Liver (tissue), 3 donors: ENCODE measurements at regions not wholly inside any gene's neighbourhood (a gene's known extent, or its start where the extent isn't known, plus 50 kb on each side); places are given as distances from the start of the nearest gene placed in this dataset.

Experiments used
- CTCF ChIP-seq: fragments of 150-350 bp; IDR thresholded peaks from 2 replicates; pipeline ENCODE4 v1.5.1; 2017; ENCODE audit warnings: improper control_type of control experiment, low read depth, low read length; ENCODE audit not compliant: missing input control
- EGR1 ChIP-seq, 2 donors: IDR thresholded peaks; 2 replicates each; pipeline ENCODE4 v1.6.1; 2016 to 2018; ENCODE audit warnings: antibody characterized with exemption in 2 of 2, low read depth in 2 of 2
- MAX ChIP-seq: IDR thresholded peaks from 2 replicates; pipeline ENCODE4 v1.6.1; 2016; ENCODE audit warnings: antibody characterized with exemption
- RAD21 ChIP-seq, 2 donors: IDR thresholded peaks; 2 replicates each; pipeline ENCODE4 v1.6.1; 2016; ENCODE audit warnings: antibody characterized with exemption in 2 of 2, mild to moderate bottlenecking in 2 of 2
- REST ChIP-seq: IDR thresholded peaks from 2 replicates; pipeline ENCODE4 v1.6.1; 2016; ENCODE audit warnings: antibody characterized with exemption, mild to moderate bottlenecking
- SP1 ChIP-seq: IDR thresholded peaks from 2 replicates; pipeline ENCODE4 v1.6.1; 2018; ENCODE audit warnings: antibody characterized with exemption, mild to moderate bottlenecking
- donor health status: healthy.
- donor health status: healthy.

- no peak for TF ChIP-seq CTCF
- TF ChIP-seq RAD21 (IDR thresholded peaks at IDR 0.05) = no peak
- TF ChIP-seq EGR1 (IDR thresholded peaks at IDR 0.05; ENCODE audit: low read depth in 2 of 2) = no peak
- TF ChIP-seq REST = no peak
- TF ChIP-seq MAX = no peak
- TF ChIP-seq SP1 = no peak
Observed at GRCh38 chr16:63403792-63404191, 1367.6 kb upstream of the CDH8 start.
